DMS53 (cell line): ENCODE measurements at regions not wholly inside any gene's neighbourhood (a gene's known extent, or its start where the extent isn't known, plus 50 kb on each side); places are given as distances from the start of the nearest gene placed in this dataset.
"Not testable (repeated sequence)": the region's sequence is repeated elsewhere in the genome, so short reads cannot be mapped to it uniquely, and the experiment has no call there.

Experiments
- DNase-seq: peaks from one replicate; lab custom pipeline; 2025; lab: John Stamatoyannopoulos, UW

DNA sequence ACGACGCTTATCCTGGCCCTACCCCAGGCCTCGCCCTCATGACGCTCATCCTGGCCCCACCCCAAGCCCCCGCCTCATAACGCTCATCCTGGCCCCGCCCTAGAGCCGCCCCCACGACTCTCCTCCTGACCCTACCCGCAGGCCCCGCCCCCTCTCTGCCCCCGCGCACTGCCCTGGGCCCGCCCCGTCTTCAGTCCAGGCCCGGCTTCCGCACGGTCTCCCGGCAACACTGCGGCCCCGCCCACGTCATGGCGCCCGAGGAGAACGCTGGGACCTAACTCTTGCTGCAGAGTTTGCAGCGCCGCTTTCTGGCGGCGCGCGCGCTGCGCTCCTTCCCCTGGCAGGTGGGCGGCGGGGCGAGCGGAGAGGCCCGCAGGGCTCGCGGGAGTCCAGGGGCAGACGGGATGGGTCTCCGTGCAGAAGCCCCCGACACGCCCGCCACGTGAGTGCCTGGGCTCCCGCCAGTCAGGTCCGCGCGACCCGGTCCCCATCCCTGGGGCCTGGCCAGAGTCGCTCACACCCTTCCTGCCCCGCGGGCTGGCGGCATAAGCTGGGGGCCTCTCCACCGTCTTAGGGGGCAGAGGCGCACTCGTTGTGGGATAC, 52.5 kb upstream of the ROPN1B start:
- peak; percentile 97 for DNase-seq

- DNase-seq = peak; percentile 47
Observed at GRCh38 chr3:125917020-125917549, 51.9 kb upstream of the ROPN1B start.

GRCh38 chr3:125918024-125918423, 51.0 kb upstream of the ROPN1B start:
- DNase-seq = not testable (repeated sequence)

DNA sequence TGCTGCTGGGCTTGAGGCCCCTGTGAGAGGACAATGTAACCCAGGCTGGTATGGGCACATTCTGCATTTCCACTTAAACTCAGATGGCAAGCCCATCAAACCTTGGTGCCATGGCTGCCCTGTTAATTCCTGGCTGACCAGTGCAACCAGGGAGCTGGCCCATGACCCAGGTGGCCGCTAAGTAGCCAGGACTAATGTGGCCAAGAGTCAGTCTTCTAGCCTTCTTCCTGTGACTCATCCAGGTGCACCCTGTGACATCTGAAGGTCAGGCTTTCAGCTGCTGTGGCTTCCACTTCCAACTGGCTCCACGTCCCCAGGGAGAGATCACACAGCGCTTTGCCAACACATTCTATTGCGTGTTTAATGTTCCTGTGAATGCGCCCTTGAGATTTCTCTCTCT, 50.5 kb upstream of the ROPN1B start:
- peak; percentile 45 for DNase-seq

DNA sequence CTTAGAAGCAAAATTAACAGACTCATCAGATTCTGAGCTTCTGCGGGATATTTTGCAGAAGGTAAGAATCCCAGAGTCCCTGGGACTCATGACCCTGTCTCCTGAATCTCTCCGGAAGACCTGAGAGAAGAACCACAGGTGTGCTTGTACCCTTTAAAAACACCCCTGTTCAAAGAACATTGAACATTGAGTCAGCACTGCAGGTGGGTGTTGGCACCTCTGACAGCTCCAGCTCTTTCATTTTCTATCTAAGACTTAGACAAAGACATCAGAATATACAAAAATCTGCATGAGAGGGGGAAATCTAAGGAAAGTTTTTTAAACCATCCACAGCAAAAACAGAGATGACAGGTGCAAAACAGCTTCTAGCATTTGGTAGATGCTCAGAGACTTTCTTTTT, 50.1 kb upstream of the ROPN1B start:
- not testable (repeated sequence) for DNase-seq
